ENCODE measurements at regions not wholly inside any gene's neighbourhood (a gene's known extent, or its start where the extent isn't known, plus 50 kb on each side); places are given as distances from the start of the nearest gene placed in this dataset.

DNA sequence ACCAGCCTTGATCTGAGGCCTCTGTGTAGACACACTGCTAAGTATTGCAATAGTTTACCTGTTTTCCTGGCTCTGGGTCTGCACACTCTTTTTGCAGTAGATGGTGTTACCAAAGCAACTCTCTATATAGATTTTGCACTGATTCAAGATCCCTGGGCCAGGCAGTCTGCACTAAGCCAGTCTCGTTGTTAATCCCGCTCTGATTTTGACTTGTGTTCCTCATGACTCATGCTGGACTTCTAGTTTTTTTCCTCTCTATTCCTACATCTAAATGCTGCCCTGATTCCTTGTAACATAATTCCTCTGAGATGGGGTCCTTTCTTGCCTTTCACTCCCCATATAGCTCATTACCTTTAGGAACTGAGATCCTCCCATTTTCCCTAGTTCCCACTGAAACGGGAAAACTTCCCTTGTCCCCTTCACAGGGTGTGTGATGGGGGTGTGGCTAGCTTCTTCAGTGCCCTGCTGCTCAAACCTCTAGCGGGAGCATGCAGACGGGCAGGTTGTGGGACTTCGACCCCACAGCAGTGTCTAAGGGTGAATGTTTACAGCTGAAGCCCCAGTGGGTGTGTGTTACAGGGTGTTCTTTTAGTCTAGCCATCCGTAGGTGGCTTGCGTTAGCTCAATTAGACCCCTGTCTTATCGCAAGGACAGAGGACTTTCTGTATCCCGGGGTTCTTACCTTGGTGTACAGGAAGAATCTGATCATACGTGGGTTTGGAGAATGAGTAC is 106.5 kb upstream of the RAB3GAP2 start:
- no peak overlapping the region for H3K4me3 ChIP-seq (ENCODE audit: low read depth in 1 of 2, low read length in 2 of 2)
- H3K9me3 ChIP-seq (ENCODE audit: insufficient read depth, low read length, severe bottlenecking) = no peaks in the 10 kb centered on the region
- DNase-seq (no peak), ATAC-seq (ENCODE audit: insufficient read depth, low read depth) (no peak)
- no peaks in the 10 kb centered on the region for H3K79me2 ChIP-seq (ENCODE audit: insufficient read depth, low read length)
- H4K20me1 ChIP-seq (ENCODE audit: insufficient read depth, low read length) = no peaks in the 10 kb centered on the region
- no peak overlapping the region for H3K4me2 ChIP-seq (ENCODE audit: insufficient read depth, low read length)
- H3K4me1 ChIP-seq (ENCODE audit: insufficient read depth, low read length) = no peaks in the 10 kb centered on the region
- H3K36me3 ChIP-seq (ENCODE audit: insufficient read depth, low read length) = no peaks in the 10 kb centered on the region
- H3K27me3 ChIP-seq (ENCODE audit: insufficient read depth, low read length, poor library complexity) = no peaks in the 10 kb centered on the region
- H3K9ac ChIP-seq (ENCODE audit: low read depth, low read length) = no peak overlapping the region
- no peak for TF ChIP-seq EZH2 (IDR thresholded peaks at IDR 0.05; ENCODE audit: borderline replicate concordance, low read depth, low read length, severe bottlenecking)
- H3K27ac ChIP-seq (ENCODE audit: low read length) = no peak overlapping the region
- H2AFZ ChIP-seq (ENCODE audit: low read depth, low read length) = no peak overlapping the region

DNA sequence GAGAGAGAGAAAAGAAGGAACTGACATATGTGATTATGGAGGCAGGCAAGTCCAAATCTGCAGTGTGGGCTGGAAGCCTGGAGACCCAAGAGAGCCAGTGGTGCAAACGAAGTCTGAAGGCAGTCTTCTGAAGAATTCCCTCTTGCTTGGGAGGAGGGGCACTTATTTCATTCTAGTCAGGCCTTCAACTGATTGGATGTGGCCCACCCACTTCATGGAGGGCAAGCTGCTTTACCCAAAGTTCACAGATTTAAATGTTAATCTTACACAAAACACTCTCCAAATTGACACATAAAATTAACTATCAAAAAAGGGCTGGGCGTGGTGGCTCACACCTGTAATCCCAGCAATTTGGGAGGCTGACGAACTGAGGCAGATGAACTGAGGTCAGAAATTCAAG is 103.5 kb upstream of the RAB3GAP2 start:
- ATAC-seq (ENCODE audit: insufficient read depth, low read depth) = no peak
- Histone ChIP-seq H4K20me1 (ENCODE audit: insufficient read depth, low read length) (no peaks in the 10 kb centered on the region), H3K4me1 (ENCODE audit: insufficient read depth, low read length) (no peaks in the 10 kb centered on the region), H3K9ac (ENCODE audit: low read depth, low read length) (no peak overlapping the region), H3K4me2 (ENCODE audit: insufficient read depth, low read length) (no peak overlapping the region), H3K36me3 (ENCODE audit: insufficient read depth, low read length) (no peaks in the 10 kb centered on the region), H3K79me2 (ENCODE audit: insufficient read depth, low read length) (no peaks in the 10 kb centered on the region), H3K4me3 (ENCODE audit: low read depth in 1 of 2, low read length in 2 of 2) (no peak overlapping the region), H3K9me3 (ENCODE audit: insufficient read depth, low read length, severe bottlenecking) (no peaks in the 10 kb centered on the region), H3K27ac (ENCODE audit: low read length) (no peak overlapping the region), H3K27me3 (ENCODE audit: insufficient read depth, low read length, poor library complexity) (no peaks in the 10 kb centered on the region), H2AFZ (ENCODE audit: low read depth, low read length) (no peak overlapping the region)
- DNase-seq = no peak
- TF ChIP-seq EZH2 (IDR thresholded peaks at IDR 0.05; ENCODE audit: borderline replicate concordance, low read depth, low read length, severe bottlenecking) = no peak
- TF ChIP-seq, protein P1, sequence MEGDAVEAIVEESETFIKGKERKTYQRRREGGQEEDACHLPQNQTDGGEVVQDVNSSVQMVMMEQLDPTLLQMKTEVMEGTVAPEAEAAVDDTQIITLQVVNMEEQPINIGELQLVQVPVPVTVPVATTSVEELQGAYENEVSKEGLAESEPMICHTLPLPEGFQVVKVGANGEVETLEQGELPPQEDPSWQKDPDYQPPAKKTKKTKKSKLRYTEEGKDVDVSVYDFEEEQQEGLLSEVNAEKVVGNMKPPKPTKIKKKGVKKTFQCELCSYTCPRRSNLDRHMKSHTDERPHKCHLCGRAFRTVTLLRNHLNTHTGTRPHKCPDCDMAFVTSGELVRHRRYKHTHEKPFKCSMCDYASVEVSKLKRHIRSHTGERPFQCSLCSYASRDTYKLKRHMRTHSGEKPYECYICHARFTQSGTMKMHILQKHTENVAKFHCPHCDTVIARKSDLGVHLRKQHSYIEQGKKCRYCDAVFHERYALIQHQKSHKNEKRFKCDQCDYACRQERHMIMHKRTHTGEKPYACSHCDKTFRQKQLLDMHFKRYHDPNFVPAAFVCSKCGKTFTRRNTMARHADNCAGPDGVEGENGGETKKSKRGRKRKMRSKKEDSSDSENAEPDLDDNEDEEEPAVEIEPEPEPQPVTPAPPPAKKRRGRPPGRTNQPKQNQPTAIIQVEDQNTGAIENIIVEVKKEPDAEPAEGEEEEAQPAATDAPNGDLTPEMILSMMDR (IDR thresholded peaks at IDR 0.05; ENCODE audit: borderline replicate concordance, extremely low read depth, low read length, poor library complexity, severe bottlenecking) = no peak

DNA sequence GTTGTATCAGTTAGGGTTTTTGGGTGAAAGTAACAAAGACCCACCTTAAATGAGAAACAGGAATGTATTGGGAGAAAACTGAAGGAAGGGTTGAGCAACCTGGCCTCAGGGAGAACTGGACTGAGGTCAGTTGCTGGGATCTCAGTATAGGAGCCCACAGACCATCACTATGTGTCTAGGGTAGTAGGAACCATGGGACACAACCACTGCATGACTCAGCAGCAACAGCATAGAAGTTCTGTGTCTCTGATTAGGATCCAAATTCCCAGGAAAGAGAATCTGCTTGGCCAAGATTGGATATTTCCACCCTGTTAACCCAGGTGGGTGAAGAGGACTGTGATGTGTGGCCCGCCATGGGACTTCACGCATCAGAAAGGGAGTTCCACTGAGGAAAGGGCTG is 102.2 kb upstream of the RAB3GAP2 start:
- H3K79me2 ChIP-seq (ENCODE audit: insufficient read depth, low read length) = no peaks in the 10 kb centered on the region
- no peaks in the 10 kb centered on the region for H4K20me1 ChIP-seq (ENCODE audit: insufficient read depth, low read length)
- no peaks in the 10 kb centered on the region for H3K4me1 ChIP-seq (ENCODE audit: insufficient read depth, low read length)
- H3K36me3 ChIP-seq (ENCODE audit: insufficient read depth, low read length) = no peaks in the 10 kb centered on the region
- no peak overlapping the region for H3K4me3 ChIP-seq (ENCODE audit: low read depth in 1 of 2, low read length in 2 of 2)
- H3K9ac ChIP-seq (ENCODE audit: low read depth, low read length) = no peak overlapping the region
- no peaks in the 10 kb centered on the region for H3K9me3 ChIP-seq (ENCODE audit: insufficient read depth, low read length, severe bottlenecking)
- no peak for ATAC-seq (ENCODE audit: insufficient read depth, low read depth)
- H3K4me2 ChIP-seq (ENCODE audit: insufficient read depth, low read length) = no peak overlapping the region
- TF ChIP-seq EZH2 (IDR thresholded peaks at IDR 0.05; ENCODE audit: borderline replicate concordance, low read depth, low read length, severe bottlenecking) = no peak
- TF ChIP-seq, protein P1 (IDR thresholded peaks at IDR 0.05; ENCODE audit: borderline replicate concordance, extremely low read depth, low read length, poor library complexity, severe bottlenecking) = no peak
- no peak for DNase-seq
- H2AFZ ChIP-seq (ENCODE audit: low read depth, low read length) = no peak overlapping the region
- H3K27ac ChIP-seq (ENCODE audit: low read length) = no peak overlapping the region
- no peaks in the 10 kb centered on the region for H3K27me3 ChIP-seq (ENCODE audit: insufficient read depth, low read length, poor library complexity)

DNA sequence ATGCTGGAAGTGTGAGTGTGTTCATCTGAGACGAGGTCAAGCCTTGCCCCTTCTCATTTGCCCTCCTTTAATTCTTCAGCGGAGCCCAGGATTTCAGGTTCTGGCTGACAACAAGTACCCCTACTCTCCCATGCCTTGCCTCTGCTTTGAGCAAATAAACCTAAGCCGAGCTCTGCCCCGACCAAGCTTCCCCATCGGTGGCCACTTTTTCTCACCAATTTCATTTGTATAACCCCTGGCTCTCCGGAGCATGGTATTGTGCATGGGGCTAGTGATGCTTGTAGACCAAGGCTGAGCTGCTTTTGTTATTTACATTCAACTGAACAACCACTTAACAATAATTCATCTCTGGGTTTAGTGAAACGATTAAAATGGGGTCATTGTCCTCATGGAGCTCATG is 100.2 kb upstream of the RAB3GAP2 start:
- H3K4me3 ChIP-seq (ENCODE audit: low read depth in 1 of 2, low read length in 2 of 2) = no peak overlapping the region
- no peak overlapping the region for H3K9ac ChIP-seq (ENCODE audit: low read depth, low read length)
- no peaks in the 10 kb centered on the region for H3K79me2 ChIP-seq (ENCODE audit: insufficient read depth, low read length)
- H3K4me2 ChIP-seq (ENCODE audit: insufficient read depth, low read length) = no peak overlapping the region
- H3K27ac ChIP-seq (ENCODE audit: low read length) = no peak overlapping the region
- DNase-seq (no peak), ATAC-seq (ENCODE audit: insufficient read depth, low read depth) (no peak)
- no peaks in the 10 kb centered on the region for H3K27me3 ChIP-seq (ENCODE audit: insufficient read depth, low read length, poor library complexity)
- H4K20me1 ChIP-seq (ENCODE audit: insufficient read depth, low read length) = no peaks in the 10 kb centered on the region
- no peak overlapping the region for H2AFZ ChIP-seq (ENCODE audit: low read depth, low read length)
- TF ChIP-seq, protein P1 (IDR thresholded peaks at IDR 0.05; ENCODE audit: borderline replicate concordance, extremely low read depth, low read length, poor library complexity, severe bottlenecking) = no peak
- H3K4me1 ChIP-seq (ENCODE audit: insufficient read depth, low read length) = no peaks in the 10 kb centered on the region
- H3K9me3 ChIP-seq (ENCODE audit: insufficient read depth, low read length, severe bottlenecking) = no peaks in the 10 kb centered on the region
- no peaks in the 10 kb centered on the region for H3K36me3 ChIP-seq (ENCODE audit: insufficient read depth, low read length)
